Mucosa of descending colon (tissue), 3 donors: ENCODE measurements at regions not wholly inside any gene's neighbourhood (a gene's known extent, or its start where the extent isn't known, plus 50 kb on each side); places are given as distances from the start of the nearest gene placed in this dataset.

ENCODE experiments used
- ATAC-seq: fragments of 200-7000 bp; cut with Tn5 transposase; one replicate; pipeline ENCODE4 v1.9.1; 2020; ENCODE audit warnings: mild to moderate bottlenecking, moderate library complexity
- DNase-seq, 3 donors: peaks; one replicate each; pipeline ENCODE4 v3.0.0-alpha.2; 2020
- H3K36me3 ChIP-seq: fragments of 200-600 bp; one replicate; pipeline ENCODE4 v1.8.0; 2021; ENCODE audit warnings: low read depth, mild to moderate bottlenecking
- H3K4me1 ChIP-seq: fragments of 200-600 bp; one replicate; pipeline ENCODE4 v1.8.0; 2021; ENCODE audit warnings: low read depth, mild to moderate bottlenecking
- H3K4me3 ChIP-seq: fragments of 200-600 bp; one replicate; pipeline ENCODE4 v1.8.0; 2021; ENCODE audit warnings: mild to moderate bottlenecking
- H3K9me3 ChIP-seq: fragments of 200-600 bp; one replicate; pipeline ENCODE4 v1.8.0; 2021; ENCODE audit warnings: mild to moderate bottlenecking
- CTCF ChIP-seq: fragments of 200-600 bp; IDR thresholded peaks from one replicate; pipeline ENCODE4 v1.8.0; 2022; ENCODE audit warnings: antibody characterized with exemption, mild to moderate bottlenecking
- intact Hi-C, 2 donors: fragments of 100-400 bp; cut with DNase I in 1 of 2; cut with micrococcal nuclease in 1 of 2; formaldehyde crosslinking; loops; one replicate each; pipeline versions ENCODE4 v1.11.0 to v1.11.1; 2022; cut with DNase I, micrococcal nuclease
- donor health status: DM: no; HTN: no; CAD: no; lungs with moderate emphysema.
- donor health status: DM: no; HTN: no; CAD: no.
- donor health status: DM: no; HTN: yes; CAD: no.

GRCh38 chr1:55623311-55623710 lies 408.1 kb upstream of the USP24 start:
- no peaks in the 10 kb centered on the region for H3K9me3 ChIP-seq
- no peaks in the 10 kb centered on the region for H3K36me3 ChIP-seq
- peak in 2 of 3 donors; percentile 36 to 47 for DNase-seq
- intact Hi-C loops: no loop called here
- no peak overlapping the region for H3K4me3 ChIP-seq
- peak; percentile 16 for ATAC-seq
- H3K4me1 ChIP-seq: no peaks in the 10 kb centered on the region
- TF ChIP-seq CTCF: no peak

DNA sequence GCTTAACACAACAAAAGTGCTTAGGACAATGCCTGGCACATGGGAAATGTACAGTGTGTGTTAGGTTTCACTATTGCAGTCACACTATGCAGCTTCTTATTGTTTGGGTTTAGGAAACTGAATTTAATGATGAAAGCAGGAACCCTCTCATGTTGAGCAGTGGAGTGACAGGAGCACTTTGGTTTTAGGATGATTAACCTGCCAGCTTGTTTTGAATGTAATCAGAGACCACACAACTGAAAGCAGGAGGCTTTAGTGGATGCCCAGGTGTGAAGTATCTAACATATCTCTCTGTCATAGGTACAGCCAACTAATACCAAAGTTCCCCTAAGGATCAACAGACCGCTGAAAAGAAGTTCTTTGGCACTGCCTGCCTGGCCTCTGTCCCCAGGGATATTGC lies 406.9 kb upstream of the USP24 start:
- H3K4me3 ChIP-seq: no peak overlapping the region
- ATAC-seq: no peak
- intact Hi-C loops: no loop called here
- no peaks in the 10 kb centered on the region for H3K9me3 ChIP-seq
- H3K36me3 ChIP-seq: no peaks in the 10 kb centered on the region
- no peak for DNase-seq
- H3K4me1 ChIP-seq: no peaks in the 10 kb centered on the region
- TF ChIP-seq CTCF: no peak

DNA sequence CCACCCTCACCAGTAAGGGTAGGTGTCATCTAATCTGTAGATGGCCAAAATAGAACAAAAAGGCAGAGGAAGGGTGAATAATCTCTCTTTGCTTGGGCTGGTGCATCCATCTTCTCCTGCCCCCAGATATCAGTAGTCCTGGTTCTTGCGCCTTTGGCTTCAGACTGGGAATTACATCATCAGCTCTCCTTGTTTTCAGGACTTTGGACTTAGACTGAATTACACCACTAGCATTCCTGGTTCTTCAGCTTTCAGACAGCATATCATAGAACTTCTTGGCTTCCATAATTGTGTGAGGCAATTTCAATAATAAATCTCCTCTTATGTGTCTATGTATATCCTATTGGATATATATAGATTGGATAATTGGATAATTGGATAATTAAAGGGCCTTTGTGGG lies 403.0 kb upstream of the USP24 start:
- H3K36me3 ChIP-seq: no peaks in the 10 kb centered on the region
- H3K9me3 ChIP-seq: no peaks in the 10 kb centered on the region
- intact Hi-C loops: no loop called here
- H3K4me1 ChIP-seq: no peaks in the 10 kb centered on the region
- no peak overlapping the region for H3K4me3 ChIP-seq
- DNase-seq: no peak
- ATAC-seq: peak; percentile 69
- TF ChIP-seq CTCF: no peak

DNA sequence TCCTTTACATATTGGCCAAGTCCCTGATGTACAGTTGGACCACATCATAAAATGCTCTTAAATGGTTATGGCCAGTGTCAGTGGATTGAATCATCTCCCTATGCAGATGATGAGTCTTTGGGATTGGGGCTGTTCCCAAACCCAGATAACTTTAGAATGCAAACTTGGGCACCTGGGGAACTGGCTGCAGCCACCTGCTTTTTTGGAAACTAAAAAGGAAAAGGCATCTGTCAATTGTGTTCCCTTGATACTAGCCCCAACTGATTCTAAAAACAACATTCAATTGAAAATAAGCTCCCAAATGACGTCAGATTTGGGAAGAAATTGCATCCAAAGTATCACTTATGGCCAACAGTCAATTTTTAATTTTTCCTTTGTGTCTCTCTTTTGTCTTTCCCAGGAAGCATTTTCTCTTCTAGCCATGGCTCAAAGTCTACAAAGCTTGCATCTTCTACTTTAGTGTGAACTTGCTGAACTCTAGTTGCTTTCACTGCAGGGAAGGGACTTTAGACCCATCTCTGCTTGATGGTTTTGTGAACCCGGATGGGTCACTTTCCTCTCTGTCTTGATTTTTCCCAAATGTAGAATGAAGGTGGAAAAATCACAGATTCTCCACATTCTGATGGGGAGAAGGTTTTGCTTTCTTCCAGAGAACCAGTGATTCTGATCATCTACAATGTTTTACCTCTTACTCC lies 402.3 kb upstream of the USP24 start:
- no peaks in the 10 kb centered on the region for H3K36me3 ChIP-seq
- ATAC-seq (peak; percentile 50), DNase-seq (no peak)
- intact Hi-C loops: no loop called here
- no peak overlapping the region for H3K4me3 ChIP-seq
- no peaks in the 10 kb centered on the region for H3K4me1 ChIP-seq
- TF ChIP-seq CTCF: no peak
- H3K9me3 ChIP-seq: no peaks in the 10 kb centered on the region

DNA sequence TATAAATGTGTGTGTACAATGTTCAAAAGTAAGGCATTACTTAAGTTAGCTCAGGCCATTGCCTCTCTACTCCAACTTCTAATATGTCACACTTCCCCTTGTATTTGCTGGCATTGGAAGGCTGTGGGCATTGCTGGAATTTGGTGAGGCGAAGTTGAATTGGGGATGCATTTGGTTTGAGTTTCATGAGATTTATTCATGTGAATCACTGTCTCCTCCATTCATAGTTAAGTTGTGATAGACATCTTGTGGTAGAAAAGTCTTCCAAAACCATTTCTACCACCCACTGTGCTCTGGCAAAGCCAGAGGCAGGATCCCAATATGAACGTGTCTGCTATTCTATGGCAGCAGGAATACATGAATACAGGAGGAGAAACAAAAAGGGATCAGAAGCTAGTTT lies 397.8 kb upstream of the USP24 start:
- TF ChIP-seq CTCF: no peak
- Histone ChIP-seq H3K4me1 (no peaks in the 10 kb centered on the region), H3K9me3 (peaks cover 4% of the 10 kb centered on the region), H3K4me3 (no peak overlapping the region), H3K36me3 (no peaks in the 10 kb centered on the region)
- DNase-seq (no peak), ATAC-seq (no peak)
- intact Hi-C loops: no loop called here

- Histone ChIP-seq H3K36me3 (no peaks in the 10 kb centered on the region), H3K9me3 (peaks cover 11% of the 10 kb centered on the region), H3K4me3 (no peak overlapping the region), H3K4me1 (no peaks in the 10 kb centered on the region)
- DNase-seq (no peak), ATAC-seq (peak; percentile 15)
- intact Hi-C loops: no loop called here
- TF ChIP-seq CTCF: no peak
Observed at GRCh38 chr1:55611123-55611522, 396.0 kb upstream of the USP24 start.
